GM12874 (cell line): ENCODE measurements at regions not wholly inside any gene's neighbourhood (a gene's known extent, or its start where the extent isn't known, plus 50 kb on each side); places are given as distances from the start of the nearest gene placed in this dataset.

Experiments used
- CTCF ChIP-seq: IDR thresholded peaks from 2 replicates; pipeline ENCODE4 v1.5.1; 2011; ENCODE audit warnings: low read depth, mild to moderate bottlenecking, control low read depth, low read length, moderate library complexity; ENCODE audit not compliant: insufficient read depth

DNA sequence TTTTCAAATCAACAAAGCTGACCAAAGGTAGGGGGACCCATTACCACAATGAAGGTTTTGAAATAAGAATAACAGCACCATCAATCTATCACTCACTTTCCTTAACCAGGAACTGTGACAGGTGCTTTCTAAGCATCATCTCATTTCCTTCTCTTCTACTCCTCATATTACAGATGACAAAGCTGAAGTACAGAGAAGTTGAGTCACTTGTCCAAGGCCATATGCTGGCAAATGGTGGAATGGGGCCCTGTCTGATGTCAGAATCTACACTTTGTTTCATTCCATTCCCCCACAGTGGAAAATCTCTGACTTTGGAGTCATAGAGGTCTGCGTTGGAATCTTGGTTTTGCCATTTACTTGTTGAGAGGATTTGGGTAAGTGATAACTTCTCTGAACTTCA is 222.5 kb upstream of the LRFN2 start:
- TF ChIP-seq CTCF: no peak

DNA sequence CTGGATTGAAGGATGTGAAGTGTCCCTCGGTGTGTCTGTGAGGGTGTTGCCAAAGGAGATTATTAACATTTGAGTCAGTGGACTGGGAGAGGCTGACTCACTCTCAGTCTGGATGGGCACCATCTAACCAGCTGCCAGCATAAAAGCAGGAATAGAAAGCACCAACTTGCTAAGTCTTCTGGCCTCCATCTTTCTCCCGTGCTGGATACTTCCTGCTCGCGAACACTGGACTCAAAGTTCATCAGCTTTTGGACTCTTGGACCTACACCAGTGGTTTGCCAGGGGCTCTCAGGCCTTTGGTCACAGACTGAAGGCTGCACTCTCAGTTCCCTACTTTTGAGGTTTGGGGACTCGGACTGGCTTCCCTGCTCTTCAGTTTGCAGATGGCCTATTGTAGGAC is 220.3 kb upstream of the LRFN2 start:
- no peak for TF ChIP-seq CTCF

DNA sequence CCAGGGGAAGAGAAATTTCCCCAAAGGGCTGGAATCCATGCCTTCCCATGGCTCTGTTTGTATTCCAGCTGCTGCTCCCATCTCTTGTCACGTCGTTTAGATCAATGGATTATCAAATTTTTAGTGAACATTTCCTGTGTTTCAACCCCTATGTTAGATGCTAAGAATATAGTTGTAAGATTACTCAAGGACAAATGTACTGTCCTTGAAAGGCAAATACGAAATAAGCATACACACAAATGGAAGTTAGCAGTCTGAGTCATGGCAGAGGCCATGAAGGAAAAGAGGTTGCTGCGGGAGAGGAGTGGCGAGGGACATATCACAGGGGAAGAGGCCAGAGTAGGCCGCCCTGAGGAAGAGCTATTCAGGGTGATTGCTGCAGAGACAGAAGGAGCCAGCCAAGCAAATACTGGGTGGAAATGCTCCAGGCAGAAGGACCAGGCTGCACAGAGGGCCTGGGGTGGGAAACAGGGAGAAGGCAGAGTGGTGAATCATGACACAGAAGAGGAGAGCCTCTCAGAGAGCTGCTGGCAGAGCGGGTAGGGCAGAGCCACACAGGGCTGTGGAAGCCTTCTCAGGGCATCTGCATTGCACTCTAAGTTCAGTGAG is 219.2 kb upstream of the LRFN2 start:
- TF ChIP-seq CTCF: no peak

GRCh38 chr6:40805336-40805735 is 218.2 kb upstream of the LRFN2 start:
- no peak for TF ChIP-seq CTCF

GRCh38 chr6:40804905-40805304 is 217.7 kb upstream of the LRFN2 start:
- peak; percentile 20; the same call in 1 of the 2 replicates for TF ChIP-seq CTCF

GRCh38 chr6:40803897-40804702 is 216.9 kb upstream of the LRFN2 start:
- no peak for TF ChIP-seq CTCF

GRCh38 chr6:40802481-40802880 is 215.3 kb upstream of the LRFN2 start:
- no peak for TF ChIP-seq CTCF
